HEK293 (cell line): ENCODE measurements at regions not wholly inside any gene's neighbourhood (a gene's known extent, or its start where the extent isn't known, plus 50 kb on each side); places are given as distances from the start of the nearest gene placed in this dataset.

Source experiments
- BCL11B ChIP-seq: fragments of 450-650 bp; formaldehyde crosslinking; IDR thresholded peaks from 2 replicates; pipeline ENCODE4 v1.5.1; 2016; ENCODE audit warnings: low read depth, missing biosample characterization, missing genetic modification characterization
- KLF9 ChIP-seq: fragments of 450-650 bp; formaldehyde crosslinking; IDR thresholded peaks from 2 replicates; pipeline ENCODE4 v1.5.1; 2016; ENCODE audit warnings: missing biosample characterization, missing genetic modification characterization, low read depth
- MEIS1 ChIP-seq: sonication (generic); formaldehyde crosslinking; IDR thresholded peaks from 2 replicates; pipeline ENCODE4 v1.8.1; 2022; ENCODE audit warnings: missing genetic modification reagents, mild to moderate bottlenecking, borderline replicate concordance
- RBAK ChIP-seq: fragments of 450-650 bp; formaldehyde crosslinking; IDR thresholded peaks from 2 replicates; pipeline ENCODE4 v1.5.1; 2016; ENCODE audit warnings: missing biosample characterization, missing genetic modification characterization
- REPIN1 ChIP-seq: fragments of 450-650 bp; formaldehyde crosslinking; IDR thresholded peaks from 2 replicates; pipeline ENCODE4 v1.5.1; 2017; ENCODE audit warnings: missing biosample characterization, missing genetic modification characterization, low read depth
- TCF7L2 ChIP-seq: IDR thresholded peaks from 2 replicates; pipeline ENCODE4 v1.6.1; 2011; ENCODE audit warnings: low read depth, mild to moderate bottlenecking, inconsistent platforms, low read length, moderate library complexity, borderline replicate concordance
- YY1 ChIP-seq: fragments of 450-650 bp; formaldehyde crosslinking; IDR thresholded peaks from 2 replicates; pipeline ENCODE4 v1.5.1; 2018; ENCODE audit warnings: missing biosample characterization, missing genetic modification characterization
- ZBTB1 ChIP-seq: fragments of 450-650 bp; formaldehyde crosslinking; IDR thresholded peaks from 2 replicates; pipeline ENCODE4 v1.5.1; 2016; ENCODE audit warnings: missing biosample characterization, missing genetic modification characterization
- ZBTB11 ChIP-seq: fragments of 450-650 bp; formaldehyde crosslinking; conservative IDR thresholded peaks from 2 replicates; pipeline ENCODE4 v1.5.1; 2016; ENCODE audit warnings: low read depth, missing biosample characterization, missing genetic modification characterization
- ZBTB17 ChIP-seq: fragments of 450-650 bp; formaldehyde crosslinking; IDR thresholded peaks from 2 replicates; pipeline ENCODE4 v1.5.1; 2016; ENCODE audit warnings: missing biosample characterization, missing genetic modification characterization
- ZBTB26 ChIP-seq: fragments of 450-650 bp; formaldehyde crosslinking; optimal IDR thresholded peaks from 2 replicates; pipeline ENCODE3; 2016; ENCODE audit warnings: missing biosample characterization, mild to moderate bottlenecking, missing genetic modification characterization
- ZBTB7A ChIP-seq: fragments of 450-650 bp; formaldehyde crosslinking; IDR thresholded peaks from 2 replicates; pipeline ENCODE4 v1.5.1; 2016; ENCODE audit warnings: low read depth, missing biosample characterization, missing genetic modification characterization
- ZNF140 ChIP-seq: fragments of 450-650 bp; formaldehyde crosslinking; IDR thresholded peaks from 2 replicates; pipeline ENCODE4 v1.5.1; 2016; ENCODE audit warnings: missing biosample characterization, missing genetic modification characterization
- ZNF202 ChIP-seq: fragments of 450-650 bp; formaldehyde crosslinking; IDR thresholded peaks from 2 replicates; pipeline ENCODE4 v1.5.1; 2016; ENCODE audit warnings: missing biosample characterization, missing genetic modification characterization, borderline replicate concordance
- ZNF266 ChIP-seq: fragments of 450-650 bp; formaldehyde crosslinking; IDR thresholded peaks from 2 replicates; pipeline ENCODE4 v1.5.1; 2016; ENCODE audit warnings: missing biosample characterization, missing genetic modification characterization, low read depth
- ZNF354C ChIP-seq: fragments of 450-650 bp; formaldehyde crosslinking; IDR thresholded peaks from 2 replicates; pipeline ENCODE4 v1.5.1; 2016; ENCODE audit warnings: missing biosample characterization, missing genetic modification characterization, low read depth, borderline replicate concordance
- ZNF426 ChIP-seq: fragments of 450-650 bp; formaldehyde crosslinking; IDR thresholded peaks from 2 replicates; pipeline ENCODE4 v1.5.1; 2017; ENCODE audit warnings: missing biosample characterization, missing genetic modification characterization, mild to moderate bottlenecking, inconsistent platforms, moderate library complexity
- ZNF624 ChIP-seq: fragments of 450-650 bp; formaldehyde crosslinking; IDR thresholded peaks from 2 replicates; pipeline ENCODE4 v1.5.1; 2017; ENCODE audit warnings: missing biosample characterization, missing genetic modification characterization
- ZNF701 ChIP-seq: fragments of 450-650 bp; formaldehyde crosslinking; IDR thresholded peaks from 2 replicates; pipeline ENCODE4 v1.5.1; 2016; ENCODE audit warnings: missing biosample characterization, missing genetic modification characterization
- ZNF704 ChIP-seq: fragments of 450-650 bp; formaldehyde crosslinking; IDR thresholded peaks from 2 replicates; pipeline ENCODE4 v1.5.1; 2016; ENCODE audit warnings: missing biosample characterization, missing genetic modification characterization
- ZNF792 ChIP-seq: fragments of 450-650 bp; formaldehyde crosslinking; IDR thresholded peaks from 2 replicates; pipeline ENCODE4 v1.5.1; 2016; ENCODE audit warnings: missing biosample characterization, missing genetic modification characterization
- ZSCAN23 ChIP-seq: fragments of 450-650 bp; formaldehyde crosslinking; IDR thresholded peaks from 2 replicates; pipeline ENCODE4 v1.5.1; 2016; ENCODE audit warnings: missing biosample characterization, missing genetic modification characterization
- ZSCAN5A ChIP-seq: fragments of 450-650 bp; formaldehyde crosslinking; IDR thresholded peaks from 2 replicates; pipeline ENCODE4 v1.5.1; 2016; ENCODE audit warnings: missing biosample characterization, missing genetic modification characterization
- TF ChIP-seq, protein P1 (sequence below): sonication (generic); formaldehyde crosslinking; IDR thresholded peaks from 2 replicates; pipeline ENCODE4 v1.8.1; 2022; ENCODE audit warnings: mild to moderate bottlenecking, moderate library complexity, missing genetic modification reagents
- TF ChIP-seq, protein P2 (sequence below): fragments of 450-650 bp; formaldehyde crosslinking; IDR thresholded peaks from 2 replicates; pipeline ENCODE4 v1.5.1; 2016; ENCODE audit warnings: missing biosample characterization, missing genetic modification characterization
- TF ChIP-seq, protein P3 (sequence below): fragments of 450-650 bp; formaldehyde crosslinking; IDR thresholded peaks from 2 replicates; pipeline ENCODE4 v1.5.1; 2016; ENCODE audit warnings: missing biosample characterization, missing genetic modification characterization
- TF ChIP-seq, protein P4 (sequence below): fragments of 450-650 bp; formaldehyde crosslinking; IDR thresholded peaks from 2 replicates; pipeline ENCODE4 v1.5.1; 2016; ENCODE audit warnings: missing biosample characterization, missing genetic modification characterization

GRCh38 chr15:66851311-66852063, 149.5 kb downstream of the SMAD6 start (continued):
- TF ChIP-seq ZNF624 (no peak), ZBTB11 (tag by site-specific recombination) (peak; percentile 52; the same call in 1 of the 2 replicates), ZBTB1 (no peak), ZBTB26 (peak; percentile 89), ZNF701 (tag by site-specific recombination) (no peak), ZNF704 (tag by site-specific recombination) (no peak), TCF7L2 (peak; percentile 84; the same call in 1 of the 2 replicates), ZNF354C (tag by site-specific recombination) (no peak), ZNF792 (tag by site-specific recombination) (no peak), ZNF426 (tag by site-specific recombination) (no peak), ZNF202 (no peak), RBAK (tag by site-specific recombination) (no peak), YY1 (tag by site-specific recombination) (peak; percentile 70), MEIS1 (CRISPR knock-in tag) (no peak), ZSCAN23 (tag by site-specific recombination) (no peak), REPIN1 (tag by site-specific recombination) (0 out of 2 replicates have a peak, but pooled peaks have one; percentile 18), ZBTB17 (peak; percentile 100), BCL11B (tag by site-specific recombination) (no peak), ZBTB7A (no peak), ZNF140 (tag by site-specific recombination) (no peak), KLF9 (peak; percentile 60; the same call in 1 of the 2 replicates), ZNF266 (tag by site-specific recombination) (no peak), ZSCAN5A (tag by site-specific recombination) (no peak)
- TF ChIP-seq, protein P1, sequence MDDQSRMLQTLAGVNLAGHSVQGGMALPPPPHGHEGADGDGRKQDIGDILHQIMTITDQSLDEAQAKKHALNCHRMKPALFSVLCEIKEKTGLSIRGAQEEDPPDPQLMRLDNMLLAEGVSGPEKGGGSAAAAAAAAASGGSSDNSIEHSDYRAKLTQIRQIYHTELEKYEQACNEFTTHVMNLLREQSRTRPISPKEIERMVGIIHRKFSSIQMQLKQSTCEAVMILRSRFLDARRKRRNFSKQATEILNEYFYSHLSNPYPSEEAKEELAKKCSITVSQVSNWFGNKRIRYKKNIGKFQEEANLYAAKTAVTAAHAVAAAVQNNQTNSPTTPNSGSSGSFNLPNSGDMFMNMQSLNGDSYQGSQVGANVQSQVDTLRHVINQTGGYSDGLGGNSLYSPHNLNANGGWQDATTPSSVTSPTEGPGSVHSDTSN (CRISPR knock-in tag) = no peak
- TF ChIP-seq, protein P2, sequence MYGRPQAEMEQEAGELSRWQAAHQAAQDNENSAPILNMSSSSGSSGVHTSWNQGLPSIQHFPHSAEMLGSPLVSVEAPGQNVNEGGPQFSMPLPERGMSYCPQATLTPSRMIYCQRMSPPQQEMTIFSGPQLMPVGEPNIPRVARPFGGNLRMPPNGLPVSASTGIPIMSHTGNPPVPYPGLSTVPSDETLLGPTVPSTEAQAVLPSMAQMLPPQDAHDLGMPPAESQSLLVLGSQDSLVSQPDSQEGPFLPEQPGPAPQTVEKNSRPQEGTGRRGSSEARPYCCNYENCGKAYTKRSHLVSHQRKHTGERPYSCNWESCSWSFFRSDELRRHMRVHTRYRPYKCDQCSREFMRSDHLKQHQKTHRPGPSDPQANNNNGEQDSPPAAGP = peak; percentile 74
- TF ChIP-seq, protein P3, sequence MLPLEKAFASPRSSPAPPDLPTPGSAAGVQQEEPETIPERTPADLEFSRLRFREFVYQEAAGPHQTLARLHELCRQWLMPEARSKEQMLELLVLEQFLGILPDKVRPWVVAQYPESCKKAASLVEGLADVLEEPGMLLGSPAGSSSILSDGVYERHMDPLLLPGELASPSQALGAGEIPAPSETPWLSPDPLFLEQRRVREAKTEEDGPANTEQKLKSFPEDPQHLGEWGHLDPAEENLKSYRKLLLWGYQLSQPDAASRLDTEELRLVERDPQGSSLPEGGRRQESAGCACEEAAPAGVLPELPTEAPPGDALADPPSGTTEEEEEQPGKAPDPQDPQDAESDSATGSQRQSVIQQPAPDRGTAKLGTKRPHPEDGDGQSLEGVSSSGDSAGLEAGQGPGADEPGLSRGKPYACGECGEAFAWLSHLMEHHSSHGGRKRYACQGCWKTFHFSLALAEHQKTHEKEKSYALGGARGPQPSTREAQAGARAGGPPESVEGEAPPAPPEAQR (tag by site-specific recombination) = no peak
- TF ChIP-seq, protein P4, sequence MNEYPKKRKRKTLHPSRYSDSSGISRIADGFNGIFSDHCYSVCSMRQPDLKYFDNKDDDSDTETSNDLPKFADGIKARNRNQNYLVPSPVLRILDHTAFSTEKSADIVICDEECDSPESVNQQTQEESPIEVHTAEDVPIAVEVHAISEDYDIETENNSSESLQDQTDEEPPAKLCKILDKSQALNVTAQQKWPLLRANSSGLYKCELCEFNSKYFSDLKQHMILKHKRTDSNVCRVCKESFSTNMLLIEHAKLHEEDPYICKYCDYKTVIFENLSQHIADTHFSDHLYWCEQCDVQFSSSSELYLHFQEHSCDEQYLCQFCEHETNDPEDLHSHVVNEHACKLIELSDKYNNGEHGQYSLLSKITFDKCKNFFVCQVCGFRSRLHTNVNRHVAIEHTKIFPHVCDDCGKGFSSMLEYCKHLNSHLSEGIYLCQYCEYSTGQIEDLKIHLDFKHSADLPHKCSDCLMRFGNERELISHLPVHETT (tag by site-specific recombination) = peak; percentile 53; the same call in 1 of the 2 replicates
